HUES6 (cell line): ENCODE measurements at regions not wholly inside any gene's neighbourhood (a gene's known extent, or its start where the extent isn't known, plus 50 kb on each side); places are given as distances from the start of the nearest gene placed in this dataset.
A peak's percentile ranks its signal among the peaks of the same experiment; 100 is the strongest.

ENCODE experiments used
- H3K27ac ChIP-seq: 2 replicates; pipeline ENCODE4 v1.7.0; 2013; ENCODE audit warnings: low read depth, mild to moderate bottlenecking, low read length, inconsistent platforms
- H3K27me3 ChIP-seq: 2 replicates; pipeline ENCODE4 v1.6.1; 2013; ENCODE audit warnings: low read length; ENCODE audit not compliant: control insufficient read depth, insufficient read depth
- H3K36me3 ChIP-seq: 2 replicates; pipeline ENCODE4 v1.6.1; 2013; ENCODE audit warnings: low read length; ENCODE audit not compliant: control insufficient read depth, insufficient read depth
- H3K4me1 ChIP-seq: 2 replicates; pipeline ENCODE4 v1.6.1; 2013; ENCODE audit warnings: low read length; ENCODE audit not compliant: control insufficient read depth, insufficient read depth
- H3K4me3 ChIP-seq: 2 replicates; pipeline ENCODE4 v1.5.1; 2013; ENCODE audit warnings: low read depth, low read length
- H3K9ac ChIP-seq: one replicate; pipeline ENCODE4 v1.6.1; 2013; ENCODE audit warnings: mild to moderate bottlenecking, low read length
- H3K9me3 ChIP-seq: 2 replicates; pipeline ENCODE4 v1.6.1; 2013; ENCODE audit warnings: low read depth, low read length; ENCODE audit not compliant: control insufficient read depth, insufficient read depth

DNA sequence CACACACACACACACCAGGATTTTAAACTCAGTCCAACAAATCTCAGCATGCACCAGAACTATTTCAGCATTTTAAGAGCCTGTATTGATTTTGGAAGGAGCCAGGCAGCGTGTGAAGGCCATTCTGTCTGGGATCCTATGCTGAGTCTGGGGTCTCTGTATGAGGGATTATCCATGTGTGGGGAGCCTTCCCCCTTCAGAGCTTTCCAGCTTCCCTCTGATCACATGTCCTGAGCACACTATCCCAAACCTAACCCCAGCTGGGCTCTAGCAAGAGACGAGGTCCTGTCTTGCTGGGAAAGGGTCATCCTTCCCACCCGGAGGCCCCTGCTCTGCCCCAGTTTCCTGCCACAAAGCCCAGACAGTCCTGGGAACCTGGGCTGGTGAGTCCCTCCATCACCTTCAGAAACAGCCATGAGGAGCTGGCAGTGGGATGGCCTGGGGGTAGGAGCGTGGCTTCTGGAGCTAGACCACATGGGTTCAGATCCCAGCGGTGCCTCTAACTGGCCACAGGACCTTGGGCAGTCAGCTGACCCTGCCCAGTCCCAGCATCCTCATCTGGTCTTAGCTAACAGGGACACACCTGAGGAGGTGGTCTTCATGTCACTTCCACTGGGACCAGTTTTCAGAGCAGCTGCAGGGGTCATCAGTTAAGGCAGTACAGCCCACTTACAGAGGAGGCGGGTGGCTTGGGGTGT, 79.6 kb upstream of the RET start:
- Histone ChIP-seq H3K27me3 (no peaks in the 10 kb centered on the region), H3K4me1 (no peaks in the 10 kb centered on the region), H3K9me3 (no peaks in the 10 kb centered on the region), H3K9ac (no peak overlapping the region), H3K27ac (no peak overlapping the region), H3K36me3 (no peaks in the 10 kb centered on the region), H3K4me3 (no peak overlapping the region)

DNA sequence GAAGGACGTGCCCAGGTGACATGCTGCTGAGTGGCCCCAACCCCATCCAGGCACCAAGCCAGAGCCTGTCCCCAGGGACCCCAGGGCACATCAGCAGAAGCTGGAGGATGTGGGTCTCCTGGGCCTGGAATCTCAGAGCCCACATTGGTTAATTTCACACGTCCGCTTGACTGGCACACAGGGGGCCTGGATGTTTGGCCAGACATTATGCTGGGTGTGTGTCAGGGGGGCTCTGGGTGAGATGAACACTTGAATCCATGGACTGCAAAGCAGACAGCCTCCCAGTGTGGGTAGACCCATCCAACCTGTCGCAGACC, 79.1 kb upstream of the RET start:
- Histone ChIP-seq H3K4me3 (no peak overlapping the region), H3K4me1 (no peaks in the 10 kb centered on the region), H3K27ac (no peak overlapping the region), H3K27me3 (no peaks in the 10 kb centered on the region), H3K9me3 (no peaks in the 10 kb centered on the region), H3K36me3 (no peaks in the 10 kb centered on the region), H3K9ac (no peak overlapping the region)

DNA sequence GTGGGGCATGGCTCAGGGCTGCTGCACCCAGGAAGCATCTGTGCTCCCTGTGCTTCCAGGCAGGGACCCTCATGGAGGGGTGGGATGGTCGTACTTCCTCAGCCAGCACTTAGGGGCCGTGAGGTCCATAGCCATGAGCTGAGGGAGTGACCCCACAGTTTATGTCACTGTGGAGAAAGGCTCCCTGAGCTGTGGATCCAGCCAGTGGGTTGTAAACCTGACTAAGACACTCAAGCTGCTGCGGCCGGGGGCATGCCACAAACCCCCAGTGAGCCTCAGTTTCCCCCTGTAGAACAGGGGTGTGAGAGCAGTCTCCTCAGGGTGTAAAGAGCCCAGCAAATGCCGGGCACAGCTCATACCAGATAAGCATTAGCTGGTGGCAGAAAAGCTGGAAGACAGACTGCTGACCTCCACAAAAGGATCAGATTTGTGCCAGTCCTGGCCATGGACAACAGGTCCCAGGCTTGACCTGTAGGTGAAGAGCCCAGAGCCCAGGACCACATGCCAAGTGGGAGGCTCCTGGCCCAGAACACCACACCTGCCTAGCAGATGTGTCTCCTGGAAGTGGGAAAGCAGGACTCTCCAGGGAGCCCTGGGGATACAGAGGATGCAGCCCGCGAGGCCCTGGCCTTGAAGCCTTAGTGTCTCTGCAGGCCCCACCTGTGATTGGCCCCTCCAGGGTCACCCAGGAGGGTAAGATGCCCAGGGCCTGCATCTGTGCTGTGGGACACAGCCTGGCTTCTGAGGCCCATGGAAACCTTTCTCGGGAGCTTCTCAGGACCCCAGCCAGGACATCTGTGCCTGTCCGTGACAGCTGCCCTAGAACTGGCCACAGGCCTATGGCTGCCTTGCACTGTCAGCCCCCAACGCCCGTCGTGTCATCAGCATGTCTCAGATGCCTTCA, 78.1 kb upstream of the RET start:
- Histone ChIP-seq H3K4me1 (no peaks in the 10 kb centered on the region), H3K27me3 (no peaks in the 10 kb centered on the region), H3K36me3 (no peaks in the 10 kb centered on the region)

DNA sequence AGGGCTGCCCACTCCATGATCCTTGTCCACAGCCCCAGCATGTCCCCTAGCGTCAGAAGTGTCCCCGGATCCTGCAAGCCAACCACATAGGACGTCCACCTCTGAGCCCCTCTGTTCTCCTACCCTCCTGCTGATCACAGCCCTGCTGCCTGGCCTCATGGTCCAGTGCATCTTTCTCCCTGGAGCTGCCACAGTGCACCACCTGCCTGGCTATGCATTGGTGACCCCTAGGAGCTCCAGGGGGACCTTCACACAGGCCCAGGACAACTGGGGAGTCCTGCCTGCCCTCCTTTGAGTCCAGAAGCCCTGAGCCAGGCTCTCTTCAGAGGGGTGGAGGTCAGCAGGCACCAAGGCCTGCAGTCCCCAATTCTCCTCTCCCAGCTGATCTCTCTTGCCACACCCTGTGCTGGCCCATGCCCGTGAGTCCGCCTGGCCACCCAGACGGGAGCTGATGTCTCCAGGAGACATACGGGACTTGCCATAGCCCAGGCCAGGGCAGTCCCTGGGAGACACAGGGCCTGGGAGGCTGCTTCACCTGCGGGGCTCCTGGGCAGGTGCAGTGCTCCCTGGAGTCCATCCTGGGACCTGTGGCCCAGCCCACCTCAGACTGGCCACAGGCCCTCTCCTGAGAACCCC, 77.4 kb upstream of the RET start:
- Histone ChIP-seq H3K36me3 (no peaks in the 10 kb centered on the region), H3K4me1 (no peaks in the 10 kb centered on the region), H3K27ac (no peak overlapping the region), H3K4me3 (no peak overlapping the region), H3K27me3 (no peaks in the 10 kb centered on the region), H3K9me3 (peaks cover 3% of the 10 kb centered on the region; the same call in 1 of the 2 replicates), H3K9ac (no peak overlapping the region)

More for the DNA sequence above, 78.1 kb upstream of the RET start:
- H3K4me3 ChIP-seq, result no peak overlapping the region
- H3K27ac ChIP-seq, result no peak overlapping the region
- H3K9ac ChIP-seq, result no peak overlapping the region
- H3K9me3 ChIP-seq, result peaks cover 2% of the 10 kb centered on the region; the same call in 1 of the 2 replicates

DNA sequence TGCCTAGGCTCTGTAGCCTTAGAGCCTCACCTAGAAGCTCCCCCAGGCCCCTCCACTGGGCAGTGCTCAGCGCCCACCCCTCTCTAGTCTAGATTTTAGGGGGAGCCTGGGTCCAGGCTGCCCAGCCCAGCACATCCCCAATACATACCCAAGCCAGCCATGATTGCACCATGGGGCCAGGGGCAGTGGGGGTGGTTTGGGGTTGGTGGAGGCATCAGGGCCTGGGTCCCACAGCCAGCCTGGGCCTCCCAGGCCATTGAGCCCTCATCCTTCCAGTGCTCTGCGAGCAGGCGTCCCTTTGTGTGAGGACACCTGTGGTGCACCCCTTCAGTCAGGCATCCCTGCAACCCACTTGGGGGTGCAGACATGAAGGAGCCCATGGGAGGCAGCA, 76.9 kb upstream of the RET start:
- no peak overlapping the region for H3K9ac ChIP-seq
- H3K4me1 ChIP-seq, result no peaks in the 10 kb centered on the region
- no peak overlapping the region for H3K27ac ChIP-seq
- H3K9me3 ChIP-seq, result peaks cover 3% of the 10 kb centered on the region; the same call in 1 of the 2 replicates
- no peaks in the 10 kb centered on the region for H3K36me3 ChIP-seq
- no peaks in the 10 kb centered on the region for H3K27me3 ChIP-seq
- H3K4me3 ChIP-seq, result no peak overlapping the region

DNA sequence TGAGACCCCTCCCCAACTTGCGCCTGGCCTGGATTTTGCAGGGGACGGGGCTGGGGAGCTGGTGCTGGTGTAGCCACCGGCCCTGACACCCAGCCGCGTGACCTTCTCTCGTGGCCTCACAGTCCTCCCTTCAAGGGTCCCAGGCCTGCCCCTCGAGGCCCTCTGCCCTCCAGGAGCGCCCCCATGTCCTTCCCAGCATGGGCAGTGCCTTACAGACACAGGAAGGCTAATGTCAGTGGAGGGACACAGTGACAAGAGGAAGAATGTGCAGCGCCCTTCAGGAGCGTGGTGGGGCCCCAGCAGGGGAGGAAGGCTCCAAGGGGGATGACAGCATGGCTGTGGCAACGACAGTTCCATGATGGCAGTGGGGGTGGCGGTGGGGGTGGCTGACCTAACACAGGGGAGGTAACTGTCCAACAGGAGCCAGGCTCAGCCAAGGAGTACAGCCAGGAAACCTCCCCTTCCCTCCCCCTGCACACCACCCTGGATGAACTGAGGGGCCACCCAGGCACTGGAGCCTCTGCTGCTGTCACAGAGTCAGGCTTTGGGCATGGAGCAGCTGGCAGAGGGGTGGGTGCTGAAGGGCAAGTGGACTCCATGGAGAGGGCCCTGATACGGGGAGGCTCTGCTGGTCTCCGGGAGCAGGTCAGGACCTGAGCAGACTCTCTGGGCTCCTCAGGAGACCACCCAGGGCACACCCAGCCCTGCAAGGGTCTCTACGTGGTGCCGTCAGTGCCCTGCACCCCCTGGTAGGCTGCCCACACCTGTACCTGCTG, 76.0 kb upstream of the RET start:
- Histone ChIP-seq H3K4me3 (no peak overlapping the region), H3K9ac (no peak overlapping the region), H3K27me3 (no peaks in the 10 kb centered on the region)

DNA sequence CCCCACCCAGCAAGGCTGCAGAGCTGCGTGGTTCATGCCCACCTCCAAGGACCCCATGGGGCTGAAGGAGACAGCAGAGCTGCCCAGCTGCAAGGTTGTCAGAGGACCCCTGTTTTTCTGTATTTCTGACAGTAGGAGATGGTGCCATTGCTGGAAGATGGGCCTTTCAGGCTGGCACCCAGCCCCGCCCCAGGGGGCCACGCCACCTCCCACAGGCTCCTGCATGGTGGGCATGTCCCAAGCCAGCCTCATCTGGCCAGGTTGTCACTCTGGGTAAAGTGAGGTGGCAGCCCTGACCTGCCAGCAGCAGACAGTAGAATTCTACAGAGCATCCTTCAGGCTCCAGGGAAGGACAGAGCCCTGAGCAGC, 75.5 kb upstream of the RET start:
- Histone ChIP-seq H3K36me3 (no peaks in the 10 kb centered on the region), H3K9ac (no peak overlapping the region), H3K27me3 (no peaks in the 10 kb centered on the region), H3K27ac (no peak overlapping the region), H3K4me3 (no peak overlapping the region), H3K9me3 (peaks cover 3% of the 10 kb centered on the region; the same call in 1 of the 2 replicates), H3K4me1 (no peaks in the 10 kb centered on the region)

More for the DNA sequence above, 76.0 kb upstream of the RET start:
- no peaks in the 10 kb centered on the region for H3K4me1 ChIP-seq
- peaks cover 3% of the 10 kb centered on the region; the same call in 1 of the 2 replicates for H3K9me3 ChIP-seq
- no peaks in the 10 kb centered on the region for H3K36me3 ChIP-seq
- H3K27ac ChIP-seq, result no peak overlapping the region

DNA sequence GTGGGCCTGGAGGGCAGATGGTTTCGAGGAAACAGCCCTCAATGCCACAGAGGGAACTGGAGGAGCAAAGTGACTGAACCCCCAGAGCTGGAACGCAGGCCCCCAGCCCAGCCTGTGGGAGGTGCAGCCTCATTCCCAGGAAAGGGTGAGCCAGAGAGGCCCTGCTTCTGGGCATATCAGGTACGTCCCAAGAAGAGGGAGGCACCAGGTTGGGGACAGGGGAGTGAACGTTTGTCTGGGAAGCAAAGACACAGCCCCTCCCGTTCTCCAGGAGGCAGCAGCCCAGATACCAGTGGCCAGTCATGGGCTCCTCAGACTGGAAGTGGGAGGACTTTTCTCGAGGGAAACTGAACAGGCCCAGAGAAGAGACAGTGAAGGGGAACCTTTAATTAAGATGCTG, 74.3 kb upstream of the RET start:
- no peaks in the 10 kb centered on the region for H3K36me3 ChIP-seq

DNA sequence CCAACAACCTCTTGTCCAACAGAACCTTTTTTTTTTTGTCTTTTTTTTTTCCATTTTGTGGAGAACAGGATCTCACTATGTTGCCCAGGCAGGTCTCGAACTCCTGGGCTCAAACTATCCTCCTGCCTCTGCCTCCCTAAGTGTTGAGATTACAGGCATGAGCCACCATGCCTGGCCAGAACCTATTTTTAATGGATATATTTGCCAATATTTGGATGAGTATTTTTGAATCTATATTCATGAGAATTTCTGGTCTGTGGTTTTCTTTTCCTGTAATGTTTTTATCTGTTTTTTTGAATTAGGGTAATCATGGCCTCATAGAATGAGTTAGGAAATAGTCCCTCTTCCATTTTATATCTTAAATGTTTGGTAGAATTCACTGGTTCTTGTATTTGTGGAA, 70.4 kb upstream of the RET start:
- Histone ChIP-seq H3K4me3 (no peak overlapping the region), H3K27ac (no peak overlapping the region), H3K9me3 (peaks cover 33% of the 10 kb centered on the region), H3K4me1 (peaks cover 3% of the 10 kb centered on the region; the same call in 1 of the 2 replicates), H3K27me3 (no peaks in the 10 kb centered on the region), H3K36me3 (no peaks in the 10 kb centered on the region), H3K9ac (no peak overlapping the region)

More for the DNA sequence above, 74.3 kb upstream of the RET start:
- Histone ChIP-seq H3K9me3 (peaks cover 3% of the 10 kb centered on the region; the same call in 1 of the 2 replicates), H3K27ac (no peak overlapping the region), H3K4me1 (no peaks in the 10 kb centered on the region), H3K4me3 (no peak overlapping the region), H3K9ac (no peak overlapping the region), H3K27me3 (no peaks in the 10 kb centered on the region)

DNA sequence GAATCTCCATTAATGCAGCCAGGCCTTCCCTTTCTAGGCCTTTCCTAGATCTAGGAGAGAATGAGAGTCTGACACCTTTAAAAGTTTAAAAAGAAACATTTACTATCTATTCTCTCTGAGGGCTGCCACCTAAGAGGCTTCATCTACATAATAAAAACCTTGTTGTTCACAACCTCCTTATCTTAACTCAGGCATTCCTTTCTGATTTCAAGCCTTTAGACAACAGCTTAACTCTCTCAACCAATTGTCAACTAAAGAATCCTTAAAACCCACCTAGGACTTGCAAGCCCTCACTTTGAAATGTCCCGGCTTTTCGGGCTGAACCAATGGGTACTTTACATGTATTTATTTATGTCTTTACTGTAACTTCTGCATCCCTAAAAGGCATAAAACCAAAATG, 64.3 kb upstream of the RET start:
- Histone ChIP-seq H3K9me3 (peaks cover 50% of the 10 kb centered on the region), H3K27me3 (no peaks in the 10 kb centered on the region), H3K27ac (peak overlapping the region; percentile 99), H3K4me3 (no peak overlapping the region), H3K4me1 (peaks cover 17% of the 10 kb centered on the region), H3K36me3 (no peaks in the 10 kb centered on the region), H3K9ac (peak overlapping the region; percentile 80)
